ENCODE measurements at regions not wholly inside any gene's neighbourhood (a gene's known extent, or its start where the extent isn't known, plus 50 kb on each side); places are given as distances from the start of the nearest gene placed in this dataset.

- Mint-ChIP-seq H3K27ac (no peak overlapping the region), H3K4me1 (peaks cover 2% of the 10 kb centered on the region), H3K4me3 (no peak overlapping the region), H3K36me3 (ENCODE audit: low read depth) (no peaks in the 10 kb centered on the region), H3K9me3 (no peaks in the 10 kb centered on the region), H3K27me3 (no peaks in the 10 kb centered on the region)
- POLR2A ChIA-PET = no interaction called here
- intact Hi-C loops (cut with micrococcal nuclease) = no loop called here
- no peak for TF ChIP-seq CTCF (IDR thresholded peaks at IDR 0.05)
- ATAC-seq (ENCODE audit: low read depth) (no peak), DNase-seq (no peak)
- CTCF ChIA-PET = no interaction called here
These were observed 642.7 kb downstream of the NR4A2 start for GRCh38 chr2:155689791-155690190.

GRCh38 chr2:155687181-155687580 is 645.3 kb downstream of the NR4A2 start:
- H3K36me3 Mint-ChIP-seq (ENCODE audit: low read depth) = no peaks in the 10 kb centered on the region
- DNase-seq (no peak), ATAC-seq (ENCODE audit: low read depth) (no peak)
- H3K27me3 Mint-ChIP-seq = no peaks in the 10 kb centered on the region
- H3K9me3 Mint-ChIP-seq = no peaks in the 10 kb centered on the region
- intact Hi-C loops (cut with micrococcal nuclease) = no loop called here
- ChIA-PET POLR2A (no interaction called here), CTCF (no interaction called here)
- H3K4me3 Mint-ChIP-seq = no peak overlapping the region
- H3K27ac Mint-ChIP-seq = no peak overlapping the region
- peaks cover 2% of the 10 kb centered on the region for H3K4me1 Mint-ChIP-seq
- no peak for TF ChIP-seq CTCF (IDR thresholded peaks at IDR 0.05)

GRCh38 chr2:155679647-155680046 is 652.9 kb downstream of the NR4A2 start:
- Mint-ChIP-seq H3K9me3 (peaks cover 2% of the 10 kb centered on the region), H3K36me3 (ENCODE audit: low read depth) (no peaks in the 10 kb centered on the region), H3K4me3 (no peak overlapping the region), H3K27ac (no peak overlapping the region), H3K4me1 (no peaks in the 10 kb centered on the region), H3K27me3 (no peaks in the 10 kb centered on the region)
- TF ChIP-seq CTCF (IDR thresholded peaks at IDR 0.05) = no peak
- intact Hi-C loops (cut with micrococcal nuclease) = no loop called here
- DNase-seq (no peak), ATAC-seq (ENCODE audit: low read depth) (no peak)
- ChIA-PET CTCF (no interaction called here), POLR2A (no interaction called here)

GRCh38 chr2:155675920-155676319 is 656.6 kb downstream of the NR4A2 start:
- no peak for TF ChIP-seq CTCF (IDR thresholded peaks at IDR 0.05)
- H3K4me3 Mint-ChIP-seq = no peak overlapping the region
- no peaks in the 10 kb centered on the region for H3K4me1 Mint-ChIP-seq
- intact Hi-C loops (cut with micrococcal nuclease) = no loop called here
- CTCF ChIA-PET = no interaction called here
- POLR2A ChIA-PET = no interaction called here
- peaks cover 6% of the 10 kb centered on the region for H3K9me3 Mint-ChIP-seq
- DNase-seq (no peak), ATAC-seq (ENCODE audit: low read depth) (no peak)
- H3K27ac Mint-ChIP-seq = no peak overlapping the region
- H3K27me3 Mint-ChIP-seq = no peaks in the 10 kb centered on the region
- H3K36me3 Mint-ChIP-seq (ENCODE audit: low read depth) = no peaks in the 10 kb centered on the region

GRCh38 chr2:155665704-155666103 is 666.8 kb downstream of the NR4A2 start:
- Mint-ChIP-seq H3K27ac (no peak overlapping the region), H3K4me3 (no peak overlapping the region), H3K4me1 (no peaks in the 10 kb centered on the region), H3K9me3 (no peaks in the 10 kb centered on the region), H3K27me3 (no peaks in the 10 kb centered on the region), H3K36me3 (ENCODE audit: low read depth) (no peaks in the 10 kb centered on the region)
- POLR2A ChIA-PET = no interaction called here
- no peak for DNase-seq
- no peak for TF ChIP-seq CTCF (IDR thresholded peaks at IDR 0.05)
- ATAC-seq (ENCODE audit: low read depth) = no peak
- intact Hi-C loops (cut with micrococcal nuclease) = no loop called here
- CTCF ChIA-PET = no interaction called here

Data from activated B cell treated with CpG ODN at 0.5 μM for 24 hours (primary cell).